ENCODE measurements at regions not wholly inside any gene's neighbourhood (a gene's known extent, or its start where the extent isn't known, plus 50 kb on each side); places are given as distances from the start of the nearest gene placed in this dataset.

DNA sequence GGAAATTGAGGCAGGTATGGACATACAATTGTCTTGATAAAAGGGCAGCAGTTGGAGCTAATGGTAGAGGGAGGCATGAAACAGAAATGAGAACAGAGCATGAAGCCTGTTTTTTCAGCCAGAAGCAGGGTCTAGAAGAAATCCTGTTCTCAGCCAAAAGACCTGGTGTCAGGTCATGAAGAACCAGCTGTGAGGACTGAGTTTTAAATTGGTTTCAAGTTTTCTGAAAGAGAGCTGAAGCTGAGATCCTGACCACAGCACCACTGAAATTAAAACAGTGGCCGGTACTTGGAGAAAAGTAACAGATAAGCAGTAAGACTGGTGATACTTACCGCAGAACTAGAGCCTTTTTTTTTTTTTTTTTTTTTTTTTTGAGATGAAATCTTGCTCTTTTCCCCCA, 283.8 kb upstream of the BMP2 start:
- no peak for DNase-seq

DNA sequence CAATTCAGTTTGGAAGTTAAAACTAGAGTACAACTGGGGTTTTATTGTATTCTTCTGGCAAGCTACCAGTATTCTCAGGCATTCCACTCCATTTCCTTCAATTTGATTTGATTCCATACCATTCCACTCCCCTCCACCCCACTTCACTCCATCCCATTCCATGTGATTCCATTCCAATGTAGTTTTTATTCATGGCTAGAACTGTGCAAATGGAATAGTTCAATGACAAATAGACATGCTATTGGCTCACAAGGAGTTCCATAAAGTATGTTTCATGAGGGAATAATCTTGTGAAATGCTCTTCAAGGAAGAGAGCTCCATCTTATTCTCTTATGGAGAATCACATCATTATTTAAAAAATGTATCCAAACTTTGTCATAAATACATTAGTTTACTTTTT, 285.0 kb upstream of the BMP2 start:
- no peak for DNase-seq

DNA sequence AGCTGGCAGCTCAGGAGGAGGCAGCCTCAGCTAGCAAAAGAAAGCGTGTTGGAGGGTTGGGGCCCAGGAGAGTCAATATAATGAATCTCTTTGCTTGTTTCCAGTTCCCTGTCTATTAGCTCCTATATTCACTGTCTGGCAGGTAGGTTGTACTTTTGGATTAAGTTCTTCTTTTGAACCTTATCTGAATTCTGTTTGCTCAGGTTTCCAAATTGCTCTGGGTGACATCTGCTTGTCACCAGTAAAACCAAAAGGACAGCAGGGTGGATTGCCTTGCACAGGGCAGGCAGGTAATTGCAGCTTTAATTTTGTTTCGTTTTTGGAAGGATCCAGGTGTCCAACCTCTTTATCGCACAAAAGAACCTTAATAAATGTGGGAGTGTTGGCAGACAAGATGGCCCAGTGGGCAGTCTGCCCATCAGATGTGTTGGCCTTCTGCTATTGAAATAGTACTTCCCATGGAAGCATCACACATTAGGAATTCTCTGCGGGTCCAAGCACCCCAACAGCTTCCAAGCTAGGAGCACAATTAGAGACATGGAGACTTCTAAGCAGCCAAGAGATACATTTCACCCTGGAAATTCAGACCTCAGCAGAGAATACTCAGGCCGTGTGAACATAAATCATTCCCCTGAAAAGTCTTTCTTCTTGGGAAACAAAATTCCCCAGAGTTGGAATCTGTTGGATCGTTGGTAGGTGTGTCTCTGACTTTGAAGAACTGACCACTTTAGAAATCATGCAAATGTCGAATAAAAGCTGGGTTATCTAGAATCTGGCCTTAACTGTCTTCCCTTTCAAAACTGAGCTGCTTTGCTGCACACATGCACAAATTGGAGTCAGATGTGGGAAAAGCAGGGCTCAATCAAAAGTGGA, 286.9 kb upstream of the BMP2 start:
- no peak for DNase-seq

DNA sequence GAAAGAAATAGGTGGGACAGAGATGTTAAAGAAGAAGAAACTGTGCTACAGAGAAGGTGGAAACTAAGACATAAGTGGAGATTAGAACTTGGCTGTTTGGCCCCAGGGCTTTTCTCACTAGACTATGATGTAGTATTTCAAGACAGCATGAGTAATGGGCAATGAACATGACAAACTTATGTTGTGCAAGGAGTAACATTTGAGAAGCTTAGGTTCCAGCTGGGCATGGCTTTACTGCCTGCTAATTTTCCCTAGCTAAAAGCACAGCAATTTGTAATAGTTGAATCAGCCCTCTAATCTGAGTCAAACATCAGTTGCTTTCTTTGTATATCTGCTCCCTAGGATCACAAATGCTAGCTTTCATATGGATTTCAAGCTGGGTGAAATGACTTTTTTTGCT, 294.3 kb upstream of the BMP2 start:
- no peak for DNase-seq

DNA sequence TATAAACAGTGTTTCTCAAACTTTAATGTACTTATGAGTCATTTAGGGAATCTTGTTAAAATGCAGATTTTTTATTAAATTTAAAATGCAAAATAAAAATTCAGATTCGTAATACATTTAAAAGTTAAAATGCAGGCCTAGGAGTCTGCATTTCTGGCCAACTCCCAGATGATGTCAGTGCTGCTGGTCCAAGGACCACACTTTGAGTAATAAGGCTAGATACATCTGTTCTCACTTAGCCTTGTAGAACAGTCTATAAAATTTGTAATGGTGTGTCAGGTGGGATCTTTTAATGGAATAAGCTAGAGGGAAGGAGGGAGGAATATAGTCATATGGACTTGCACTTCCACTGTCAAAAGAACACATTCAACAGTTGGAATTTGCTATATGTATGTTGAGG, 295.6 kb upstream of the BMP2 start:
- DNase-seq: no peak

DNA sequence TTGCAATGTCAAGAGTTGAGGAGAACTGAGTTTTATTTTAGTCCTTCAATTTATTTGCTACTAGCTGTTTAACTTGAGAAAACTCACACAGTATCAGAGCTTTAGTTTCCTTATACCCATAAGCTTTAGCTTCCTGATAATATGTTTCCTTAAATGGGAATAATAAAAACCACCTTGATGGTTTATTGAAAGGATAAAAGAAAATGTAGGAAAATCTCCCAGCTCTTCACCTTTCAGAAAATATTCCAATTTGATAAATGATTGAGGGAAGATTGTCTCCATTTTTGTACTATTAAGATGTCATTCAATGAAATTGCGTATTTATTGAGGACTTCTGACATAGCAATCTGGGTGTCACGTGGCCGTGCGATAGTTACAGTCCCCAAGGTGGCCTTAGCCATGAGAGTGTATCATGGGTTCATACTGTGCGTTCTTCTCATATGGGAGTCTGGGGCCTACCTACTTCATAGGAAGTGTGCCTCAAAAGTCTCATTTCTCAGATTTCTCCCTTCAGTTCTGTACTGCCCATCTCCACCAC, 296.3 kb upstream of the BMP2 start:
- DNase-seq: no peak

DNA sequence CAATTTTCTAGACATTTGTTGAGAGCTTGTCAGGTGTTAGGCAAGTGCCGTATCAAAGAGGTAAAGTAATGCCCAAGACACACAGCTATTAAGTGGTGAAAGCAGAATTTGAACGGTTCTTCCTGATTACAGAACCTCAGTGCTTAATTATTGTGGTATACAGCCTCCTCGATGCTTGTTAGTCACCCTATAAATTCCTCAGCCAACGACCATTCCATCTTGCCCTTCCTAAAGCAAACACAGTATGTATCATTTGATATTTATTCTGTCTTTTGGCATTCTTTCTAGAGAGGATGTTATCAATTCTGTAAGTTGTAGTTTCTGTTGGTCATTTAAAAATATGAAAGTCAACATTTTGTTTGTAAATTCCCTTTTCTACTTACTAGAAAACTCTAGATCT, 297.8 kb upstream of the BMP2 start:
- no peak for DNase-seq

DNA sequence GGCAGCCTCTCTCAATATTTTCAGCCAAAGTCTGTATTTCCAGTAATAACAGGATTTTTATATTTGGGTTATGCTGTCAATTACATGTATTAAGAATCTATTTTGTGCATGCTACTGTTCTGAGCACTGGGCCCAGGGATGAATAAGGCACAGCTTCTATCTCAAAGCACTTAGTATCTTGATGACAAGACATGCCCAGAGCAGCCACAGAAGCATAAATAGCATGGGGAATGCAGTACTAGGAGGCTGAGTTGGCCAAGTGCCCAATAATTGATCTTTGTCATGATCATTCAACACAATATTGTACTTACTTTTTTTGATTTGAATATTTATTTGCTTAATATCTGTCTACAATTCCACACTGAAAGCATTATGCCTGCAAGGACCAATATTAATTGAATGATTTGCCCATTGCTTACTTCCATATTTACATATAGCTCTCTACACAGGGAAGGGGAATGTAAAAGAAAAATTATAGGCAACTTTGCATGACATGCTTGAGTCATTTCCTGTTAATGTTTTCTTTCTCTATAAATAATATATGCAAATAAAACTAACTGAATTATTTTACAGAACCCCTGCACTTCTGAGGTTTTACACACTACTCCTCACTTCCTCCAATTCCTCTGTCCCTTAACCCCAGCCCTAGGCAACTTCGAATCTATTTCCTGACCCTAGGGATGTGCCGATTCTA, 298.9 kb upstream of the BMP2 start:
- DNase-seq: no peak

DNA sequence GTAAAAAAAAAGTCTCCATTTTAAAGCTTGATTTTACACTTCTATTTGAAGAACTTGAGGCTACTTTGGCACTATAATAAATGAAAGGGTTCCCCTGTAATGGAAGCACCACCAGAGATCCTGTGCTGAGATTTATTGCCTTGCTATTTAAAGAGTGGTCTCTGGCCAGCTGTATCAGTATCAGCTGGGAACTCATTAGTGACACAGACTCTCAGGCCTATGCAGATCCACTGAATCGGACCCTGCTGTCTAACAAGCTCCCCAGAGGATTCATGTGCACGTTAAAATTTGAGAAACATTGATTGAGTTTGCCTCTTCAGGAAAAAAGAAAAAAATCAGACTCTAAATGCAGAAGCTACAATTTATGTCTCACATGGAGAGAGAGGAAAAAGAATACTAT, 299.9 kb upstream of the BMP2 start:
- DNase-seq: peak; percentile 10 to 18

DNA sequence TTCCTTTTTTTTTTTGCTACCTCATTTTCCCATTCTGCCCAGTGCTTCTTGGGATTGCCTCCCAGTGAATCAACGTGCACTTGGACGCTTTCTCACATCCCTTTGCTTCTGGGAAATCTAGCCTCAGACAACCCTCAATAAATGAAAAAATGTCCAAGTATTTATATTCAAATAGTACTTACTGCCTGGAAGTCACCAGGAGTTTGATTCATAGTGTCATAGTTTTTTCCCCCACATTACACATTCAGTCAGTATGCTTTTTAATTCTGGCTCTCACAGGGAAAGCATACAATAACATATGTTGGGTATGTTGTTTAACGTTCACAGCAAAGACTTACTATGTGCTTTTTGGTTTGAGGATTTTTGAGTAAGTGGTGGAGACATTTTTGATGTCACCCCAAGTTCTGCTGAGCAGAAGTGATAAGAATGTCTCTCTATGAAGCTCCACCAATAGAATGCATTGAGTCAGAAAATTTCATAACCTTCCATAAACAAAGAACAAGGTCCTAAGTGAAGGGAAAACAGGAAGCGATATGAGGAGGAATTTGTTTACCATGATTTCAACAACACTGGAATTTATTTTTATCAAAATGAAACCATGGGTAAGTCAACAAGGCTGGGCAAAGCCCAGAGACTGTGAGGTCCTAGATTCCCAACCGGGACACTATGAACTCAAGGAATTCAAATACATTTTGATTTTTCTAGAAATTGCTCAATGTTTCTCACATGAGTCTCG, 301.2 kb upstream of the BMP2 start:
- no peak for DNase-seq

DNA sequence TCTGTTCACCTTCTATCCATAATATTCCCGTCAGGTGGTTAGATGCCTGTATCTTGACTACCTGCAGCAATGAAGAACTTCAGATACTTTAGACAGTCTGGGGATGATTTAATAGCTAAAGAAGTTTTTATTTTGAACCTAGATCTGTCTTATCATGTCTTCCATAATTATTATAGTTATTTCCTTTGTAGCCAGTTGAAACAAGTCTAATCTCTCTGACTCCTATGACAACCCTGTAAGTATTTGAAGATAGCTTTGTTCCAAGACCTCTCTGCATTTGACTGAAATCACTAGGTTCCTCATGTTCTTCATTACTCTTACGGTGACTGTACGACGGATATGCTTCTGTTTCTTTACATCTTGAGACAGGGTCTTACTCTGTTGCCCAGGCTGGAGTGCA, 316.6 kb upstream of the BMP2 start:
- no peak for DNase-seq

DNA sequence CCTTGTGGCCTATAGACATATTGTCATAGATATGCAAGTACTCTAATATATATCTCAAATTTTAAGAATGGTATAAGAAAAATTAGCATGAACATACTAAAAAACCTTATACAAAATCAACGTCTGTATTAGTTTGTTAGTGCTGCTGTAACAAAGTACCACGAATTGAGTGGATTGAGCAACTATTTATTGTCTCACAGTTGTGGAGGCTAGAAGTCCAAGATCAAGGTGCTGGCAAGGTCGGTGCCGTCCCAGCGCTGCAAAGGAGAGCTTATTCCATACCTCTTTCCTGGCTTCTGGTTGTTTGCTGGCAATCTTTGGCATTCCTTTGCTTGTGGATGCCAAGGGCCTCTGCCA, 317.6 kb upstream of the FERMT1 start:
- no peak for DNase-seq

DNA sequence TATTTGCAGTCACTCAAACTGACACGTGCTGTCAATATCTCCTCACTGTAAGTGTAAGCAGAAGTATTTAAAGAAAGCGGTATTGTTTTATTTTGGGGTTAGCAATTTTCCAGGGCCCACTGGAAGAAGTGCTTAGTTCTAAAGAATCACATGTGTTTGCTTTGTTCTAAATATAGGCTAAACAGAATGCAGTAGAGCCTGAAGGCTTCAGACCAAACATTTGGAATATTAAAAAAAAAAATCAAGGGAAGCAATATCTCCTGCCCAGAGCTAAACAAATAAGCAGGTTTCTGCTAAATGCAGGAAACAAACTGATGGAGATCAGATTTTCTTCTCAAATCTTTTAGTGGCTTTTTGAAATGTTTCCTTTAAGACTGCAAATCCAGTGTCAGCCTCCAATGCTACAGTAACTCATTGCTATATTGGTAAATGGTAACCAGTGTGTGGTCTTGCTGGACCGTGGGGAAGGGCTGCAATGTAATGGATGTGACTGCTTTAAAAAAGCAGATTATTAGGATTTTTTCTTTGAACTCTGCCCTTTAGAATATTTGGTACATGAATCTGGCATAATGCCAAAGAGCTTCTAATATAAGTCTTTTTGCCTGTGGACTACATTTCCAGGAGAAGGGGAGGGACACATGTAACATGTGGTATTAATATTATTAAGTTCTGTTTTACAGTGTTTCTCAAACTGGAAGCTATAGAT, 317.1 kb upstream of the FERMT1 start:
- no peak for DNase-seq

DNA sequence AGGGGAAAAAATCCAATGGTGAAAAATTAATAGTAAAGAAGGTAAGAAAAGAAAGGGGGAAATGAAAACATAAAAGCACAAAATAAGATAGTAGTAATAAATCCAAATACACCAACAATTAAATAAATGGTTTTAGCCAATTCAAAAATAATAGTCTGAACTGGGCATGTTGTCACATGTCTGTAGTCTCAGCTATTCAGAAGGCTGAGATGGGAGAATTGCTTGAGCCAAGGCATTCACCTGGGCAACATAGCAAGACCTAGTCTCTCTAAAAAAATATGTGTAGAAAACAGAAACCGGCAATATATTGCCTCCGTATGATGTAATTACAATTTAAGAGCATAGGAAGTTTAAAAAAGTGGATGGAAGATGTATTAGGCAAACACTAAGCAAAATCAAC, 311.3 kb upstream of the FERMT1 start:
- no peak for DNase-seq

DNA sequence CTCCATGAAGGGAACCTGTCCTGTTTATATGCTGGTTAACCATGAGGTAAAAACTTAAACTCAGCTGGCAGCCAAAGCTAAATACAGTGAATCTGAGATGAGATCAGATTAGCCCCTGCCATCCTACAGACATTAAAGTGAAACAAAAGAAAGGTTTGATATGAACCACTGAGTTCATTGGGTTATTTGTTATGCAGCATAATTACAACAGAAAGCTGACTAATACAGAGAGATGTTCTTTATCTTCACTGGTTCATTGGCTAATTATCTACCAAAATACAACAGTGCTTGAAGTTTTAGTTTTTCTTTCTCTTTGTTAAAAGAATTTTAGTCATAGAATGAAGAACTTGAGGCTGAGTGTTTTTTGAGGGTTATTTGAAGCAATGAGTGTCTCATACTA, 307.6 kb upstream of the FERMT1 start:
- no peak for DNase-seq

DNA sequence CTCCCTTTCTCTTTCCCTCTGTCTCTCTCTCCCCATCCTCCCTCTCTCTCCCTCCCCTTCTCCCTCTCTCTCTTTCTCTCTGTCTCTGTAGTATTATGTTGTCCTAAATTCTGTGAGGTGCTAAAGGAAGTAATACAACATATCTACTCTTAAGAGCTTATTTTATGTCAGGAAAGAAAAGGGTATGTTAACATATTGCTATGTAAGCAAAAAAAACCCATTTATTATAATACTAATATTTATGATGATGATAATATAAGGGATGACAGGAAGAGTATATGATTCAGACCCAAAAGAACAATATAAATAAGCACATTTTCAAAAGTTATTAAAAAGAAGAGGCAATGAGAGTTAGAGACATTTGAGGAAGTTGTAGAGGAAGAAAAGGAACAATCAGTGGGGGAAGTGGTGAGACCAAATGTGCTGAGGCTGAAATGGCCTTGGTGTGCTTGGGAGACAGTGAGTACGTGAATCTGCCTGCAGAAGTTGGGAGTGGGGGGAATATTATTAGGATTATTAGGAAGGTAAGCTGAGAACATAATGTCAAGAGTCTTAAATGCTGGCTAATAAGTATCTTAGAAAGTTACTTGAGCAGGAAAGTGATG, 303.6 kb upstream of the FERMT1 start:
- no peak for DNase-seq

DNA sequence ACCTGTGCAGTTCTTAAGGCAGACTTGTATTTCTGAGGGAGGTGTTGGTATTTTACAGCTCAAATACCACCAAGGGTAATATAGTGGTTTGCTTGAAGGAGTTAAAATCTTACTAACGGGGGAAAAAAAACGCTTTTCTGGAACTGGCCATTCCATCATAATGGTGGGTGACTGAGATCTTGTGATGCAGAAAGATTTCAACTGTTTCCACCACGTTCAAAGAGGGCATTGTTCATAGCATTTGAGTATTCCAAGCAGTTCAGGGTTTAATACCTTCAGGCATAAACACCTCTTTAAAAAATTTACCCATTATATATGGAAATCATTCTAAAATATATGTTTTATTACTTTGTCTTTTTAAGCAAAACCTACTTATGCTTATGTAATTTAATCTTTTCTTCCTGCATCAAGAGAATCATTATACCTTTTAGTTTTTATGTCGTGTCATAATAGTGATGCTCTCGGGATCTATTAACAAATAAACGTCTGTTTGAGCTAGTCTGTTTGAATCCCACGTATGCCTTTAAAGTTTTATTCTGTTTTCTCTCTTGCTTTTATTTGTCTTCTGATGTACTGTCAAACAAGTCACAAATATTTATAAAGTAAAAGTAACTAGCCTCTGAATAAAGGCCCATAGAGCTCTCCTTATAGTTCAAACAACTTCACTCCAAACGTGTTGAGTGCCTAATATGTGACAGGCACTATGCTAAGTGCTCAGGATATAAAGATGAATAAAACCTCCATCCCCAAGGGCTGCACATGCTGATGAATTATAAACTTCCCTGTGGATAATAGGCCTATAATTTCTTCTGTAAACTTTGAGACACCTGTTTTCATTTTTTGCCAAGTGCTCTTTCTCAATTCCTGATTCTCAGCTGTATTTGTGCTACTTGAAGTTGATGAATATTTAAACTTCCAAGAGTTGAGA, 298.8 kb upstream of the FERMT1 start:
- DNase-seq: no peak

DNA sequence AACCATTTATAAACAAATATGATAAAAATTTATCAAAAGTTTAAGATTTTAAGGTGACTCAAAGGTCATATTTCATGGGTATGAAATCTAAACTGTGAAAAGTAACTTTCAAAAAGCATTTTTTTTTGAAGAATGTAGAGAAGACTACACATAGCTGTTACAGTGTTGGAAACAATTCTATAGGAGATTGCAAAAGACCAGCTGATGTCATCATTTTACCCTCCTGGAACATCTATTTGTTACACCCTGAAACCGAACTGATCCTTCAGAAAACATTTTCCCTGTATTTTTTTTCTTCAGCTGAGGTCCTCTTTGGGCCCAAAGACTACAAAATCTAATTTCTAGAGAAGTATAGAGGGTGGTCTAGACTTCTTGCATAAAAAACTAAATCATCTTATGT, 297.5 kb upstream of the FERMT1 start:
- no peak for DNase-seq

DNA sequence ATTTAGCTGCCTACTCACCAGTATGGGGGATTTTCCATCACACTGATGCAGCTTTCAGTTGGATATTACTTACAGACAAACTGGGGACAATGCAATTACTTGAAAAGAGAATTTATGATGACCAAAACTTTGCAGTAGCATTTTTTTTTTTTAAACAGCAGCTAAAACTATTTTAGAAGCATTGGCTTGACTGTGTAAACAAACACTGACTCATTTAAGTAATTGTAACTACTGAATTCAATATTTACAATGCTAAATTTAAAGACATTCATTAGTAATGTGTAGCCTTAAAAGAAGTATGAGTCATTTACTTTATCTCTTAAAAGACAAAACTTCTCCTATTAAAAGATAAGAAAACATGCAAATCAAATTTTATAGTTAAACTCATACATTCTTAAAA, 295.9 kb upstream of the FERMT1 start:
- DNase-seq: no peak

DNA sequence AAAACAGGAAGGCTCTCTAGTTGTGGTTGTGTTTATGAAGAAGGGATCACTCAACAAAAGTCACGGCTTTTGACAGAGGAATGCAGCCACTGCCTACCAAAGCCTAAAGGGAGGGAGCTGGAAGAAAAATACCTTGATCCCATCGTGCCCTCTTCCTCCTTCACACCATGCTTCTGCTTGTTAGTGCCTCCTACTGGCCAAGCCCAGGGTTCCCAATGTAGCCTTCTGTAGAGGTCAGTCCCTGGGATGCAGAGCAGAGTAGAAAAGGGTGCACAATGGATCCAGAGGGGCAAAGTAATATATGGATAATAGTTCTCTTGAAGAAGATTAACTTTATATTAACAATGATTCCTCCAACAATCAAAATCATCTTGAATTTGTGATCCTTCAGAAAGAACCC, 293.5 kb upstream of the FERMT1 start:
- DNase-seq: no peak

DNA sequence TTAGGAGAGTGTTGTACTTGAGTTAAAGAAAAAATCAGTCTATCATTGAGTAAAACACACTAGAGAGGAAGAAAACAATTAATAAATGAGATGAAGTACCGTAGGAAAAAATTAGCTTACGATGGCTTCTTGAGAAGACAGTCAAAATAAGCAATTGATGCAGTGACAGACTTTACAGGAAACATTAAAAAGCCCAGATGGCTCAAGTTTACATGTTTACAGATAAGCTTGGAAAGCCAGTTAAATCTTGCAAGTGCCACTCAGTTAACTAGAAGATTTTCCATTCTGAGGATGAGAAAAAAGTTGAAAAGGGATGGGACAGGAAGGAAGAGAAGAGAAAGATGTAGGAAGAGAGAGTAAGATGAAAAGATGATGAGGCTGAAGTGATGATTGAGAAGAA, 288.8 kb upstream of the FERMT1 start:
- no peak for DNase-seq

DNA sequence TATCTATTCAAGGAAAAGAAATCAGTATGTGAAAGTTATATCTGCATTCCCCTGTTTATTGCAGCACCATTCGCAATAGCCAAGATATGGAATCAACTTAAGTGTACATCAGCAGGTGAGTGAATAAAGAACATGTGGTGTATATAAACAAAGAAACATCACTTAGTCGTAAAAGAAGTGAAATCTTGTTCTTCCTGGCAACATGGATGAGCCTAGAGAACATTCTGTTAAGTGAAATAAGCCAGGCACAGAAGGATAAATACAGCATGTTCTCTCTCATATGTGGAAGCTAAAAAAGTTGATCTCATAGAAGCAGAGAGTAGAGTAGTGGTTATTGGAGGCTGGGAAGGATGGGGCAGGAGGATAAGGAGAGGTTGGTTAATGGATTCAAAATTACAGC, 287.9 kb upstream of the FERMT1 start:
- DNase-seq: no peak

All from SHP77 (cell line).